Calu3 (cell line): ENCODE measurements at regions not wholly inside any gene's neighbourhood (a gene's known extent, or its start where the extent isn't known, plus 50 kb on each side); places are given as distances from the start of the nearest gene placed in this dataset.

Source experiments
- BruUV-seq: library from RNA; stranded (reverse); fragments of 400-500 nt; replicated peaks from 2 replicates; lab custom pipeline; 2021; lab: Mats Ljungman, UMichigan
- CTCF ChIA-PET: fragments of 300-600 bp; sonication (Branson Sonifier 250); formaldehyde crosslinking; loops from one replicate; lab custom pipeline; 2022; ENCODE audit warnings: antibody characterized with exemption; lab: Charles Lee
- DNase-seq: peaks from one replicate; pipeline ENCODE4 v3.0.0; 2022
- H3K27ac Mint-ChIP-seq: one replicate; pipeline ENCODE4 v1.8.0; 2022; ENCODE audit warnings: mixed read lengths; ENCODE audit not compliant: unreplicated experiment
- H3K27me3 Mint-ChIP-seq: one replicate; pipeline ENCODE4 v1.8.0; 2022; ENCODE audit warnings: mixed read lengths; ENCODE audit not compliant: unreplicated experiment
- H3K36me3 Mint-ChIP-seq: one replicate; pipeline ENCODE4 v1.8.0; 2022; ENCODE audit warnings: mild to moderate bottlenecking, moderate library complexity, mixed read lengths; ENCODE audit not compliant: insufficient read depth, unreplicated experiment
- H3K4me1 Mint-ChIP-seq: one replicate; pipeline ENCODE4 v1.8.0; 2022; ENCODE audit warnings: mild to moderate bottlenecking, low read depth, mixed read lengths; ENCODE audit not compliant: unreplicated experiment
- H3K4me3 Mint-ChIP-seq: one replicate; pipeline ENCODE4 v1.8.0; 2022; ENCODE audit warnings: mild to moderate bottlenecking, low read depth, moderate library complexity, mixed read lengths; ENCODE audit not compliant: unreplicated experiment
- H3K9me3 Mint-ChIP-seq: one replicate; pipeline ENCODE4 v1.8.0; 2022; ENCODE audit warnings: low read depth, mixed read lengths; ENCODE audit not compliant: unreplicated experiment
- CTCF ChIP-seq: fragments of 200-600 bp; IDR thresholded peaks from one replicate; pipeline ENCODE4 v1.8.0; 2022; ENCODE audit warnings: antibody characterized with exemption; ENCODE audit not compliant: unreplicated experiment
- intact Hi-C: fragments of 100-400 bp; cut with micrococcal nuclease; formaldehyde crosslinking; loops from one replicate; pipeline ENCODE4 v1.10.0; 2022; ENCODE audit not compliant: unreplicated experiment

GRCh38 chr18:37666451-37666850 is 100.9 kb upstream of the CELF4 start:
- no peak for TF ChIP-seq CTCF
- CTCF ChIA-PET, result interaction anchor here (0.6 kb wide), 1 partner anchor 413 kb away, joined by 3 read pairs; no protein-coding TSS in a partner anchor
- H3K9me3 Mint-ChIP-seq, result peaks cover 5% of the 10 kb centered on the region
- no peak overlapping the region for H3K27ac Mint-ChIP-seq
- no peaks in the 10 kb centered on the region for H3K36me3 Mint-ChIP-seq
- peaks cover 11% of the 10 kb centered on the region for H3K4me1 Mint-ChIP-seq
- intact Hi-C loops, result loop anchor here (10.0 kb wide), 1 partner anchor 92 kb away; no protein-coding TSS in a partner anchor
- no peak for DNase-seq
- no TSS peak for BruUV-seq
- H3K4me3 Mint-ChIP-seq, result no peak overlapping the region
- no peaks in the 10 kb centered on the region for H3K27me3 Mint-ChIP-seq

- H3K27ac Mint-ChIP-seq, result no peak overlapping the region
- H3K4me1 Mint-ChIP-seq, result peaks cover 11% of the 10 kb centered on the region
- CTCF ChIA-PET, result no interaction called here
- no peak for DNase-seq
- BruUV-seq, result no TSS peak
- peaks cover 2% of the 10 kb centered on the region for H3K9me3 Mint-ChIP-seq
- intact Hi-C loops, result loop anchor here (10.0 kb wide), 1 partner anchor 91 kb away; no protein-coding TSS in a partner anchor
- no peaks in the 10 kb centered on the region for H3K36me3 Mint-ChIP-seq
- no peak for TF ChIP-seq CTCF
- peaks cover 4% of the 10 kb centered on the region for H3K27me3 Mint-ChIP-seq
- H3K4me3 Mint-ChIP-seq, result no peak overlapping the region
Measured at GRCh38 chr18:37665346-37665745, 99.7 kb upstream of the CELF4 start.

GRCh38 chr18:37663446-37663845 is 97.8 kb upstream of the CELF4 start:
- H3K4me3 Mint-ChIP-seq, result no peak overlapping the region
- no peaks in the 10 kb centered on the region for H3K9me3 Mint-ChIP-seq
- no TSS peak for BruUV-seq
- peaks cover 11% of the 10 kb centered on the region for H3K4me1 Mint-ChIP-seq
- H3K27ac Mint-ChIP-seq, result no peak overlapping the region
- no peak for DNase-seq
- intact Hi-C loops, result loop anchor here (10.0 kb wide), 1 partner anchor 89 kb away; no protein-coding TSS in a partner anchor
- H3K36me3 Mint-ChIP-seq, result no peaks in the 10 kb centered on the region
- peaks cover 23% of the 10 kb centered on the region for H3K27me3 Mint-ChIP-seq
- no peak for TF ChIP-seq CTCF
- CTCF ChIA-PET, result no interaction called here

DNA sequence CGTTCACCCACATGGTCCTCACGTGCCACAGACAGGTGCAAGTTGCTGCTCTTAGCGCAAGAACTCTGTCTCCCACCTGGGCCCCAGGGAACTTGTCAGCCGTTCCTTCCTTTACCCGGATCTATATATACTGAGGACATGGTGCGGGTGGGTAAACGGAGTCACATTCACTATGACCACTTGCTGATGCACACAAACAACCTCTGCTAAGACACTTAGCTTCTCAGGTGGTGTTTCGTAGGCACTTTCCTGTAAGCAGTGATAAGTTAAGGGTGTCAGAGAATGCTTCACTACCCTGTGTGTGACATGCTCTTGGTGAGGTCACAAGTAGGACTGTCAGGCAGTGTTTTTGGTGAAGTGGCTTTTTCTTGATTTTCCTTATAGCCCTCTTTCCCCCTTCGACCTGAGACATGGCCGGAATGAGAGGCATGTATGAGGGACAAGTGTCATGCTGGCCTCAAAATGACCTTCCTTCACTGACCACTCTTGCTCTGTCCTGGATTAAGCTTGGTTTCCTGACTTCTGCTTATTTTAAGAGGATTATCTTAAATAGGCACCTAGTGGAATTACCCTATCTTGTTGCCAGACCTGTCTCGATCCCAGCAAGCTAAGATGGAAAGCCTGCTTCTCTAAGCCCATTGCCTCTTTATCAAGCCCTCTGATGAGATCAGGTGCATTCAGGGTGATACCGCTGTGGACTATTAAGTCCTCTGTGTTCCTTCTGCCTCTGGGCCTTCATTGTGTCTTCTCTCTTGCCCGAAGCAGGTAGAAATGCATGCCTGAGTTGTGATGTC is 97.1 kb upstream of the CELF4 start:
- H3K9me3 Mint-ChIP-seq, result no peaks in the 10 kb centered on the region
- H3K4me1 Mint-ChIP-seq, result peaks cover 11% of the 10 kb centered on the region
- intact Hi-C loops, result loop anchor here (10.0 kb wide), 1 partner anchor 88 kb away; no protein-coding TSS in a partner anchor

More for the DNA sequence above, 97.1 kb upstream of the CELF4 start:
- no peak for TF ChIP-seq CTCF
- no peak overlapping the region for H3K27ac Mint-ChIP-seq
- no TSS peak for BruUV-seq
- no peak overlapping the region for H3K4me3 Mint-ChIP-seq
- DNase-seq, result no peak
- CTCF ChIA-PET, result no interaction called here
- H3K27me3 Mint-ChIP-seq, result peaks cover 29% of the 10 kb centered on the region
- no peaks in the 10 kb centered on the region for H3K36me3 Mint-ChIP-seq
